ENCODE measurements at regions not wholly inside any gene's neighbourhood (a gene's known extent, or its start where the extent isn't known, plus 50 kb on each side); places are given as distances from the start of the nearest gene placed in this dataset.

GRCh38 chr16:51085271-51085670 is 65.8 kb downstream of the SALL1 start:
- Mint-ChIP-seq H3K4me3 (no peak overlapping the region), H3K27me3 (ENCODE audit: low read depth) (no peaks in the 10 kb centered on the region), H3K4me1 (ENCODE audit: low read depth) (no peaks in the 10 kb centered on the region), H3K36me3 (ENCODE audit: low read depth) (no peaks in the 10 kb centered on the region), H3K27ac (no peak overlapping the region), H3K9me3 (peaks cover 4% of the 10 kb centered on the region)
- no peak for DNase-seq (ENCODE audit: low spot score)

- no peak overlapping the region for H3K27ac Mint-ChIP-seq
- no peaks in the 10 kb centered on the region for H3K27me3 Mint-ChIP-seq (ENCODE audit: low read depth)
- DNase-seq (ENCODE audit: low spot score): no peak
- no peaks in the 10 kb centered on the region for H3K36me3 Mint-ChIP-seq (ENCODE audit: low read depth)
- H3K9me3 Mint-ChIP-seq: peaks cover 4% of the 10 kb centered on the region
- no peak overlapping the region for H3K4me3 Mint-ChIP-seq
- H3K4me1 Mint-ChIP-seq (ENCODE audit: low read depth): no peaks in the 10 kb centered on the region
Observed at GRCh38 chr16:51084074-51084928, 66.8 kb downstream of the SALL1 start.

- DNase-seq (ENCODE audit: low spot score): no peak
- Mint-ChIP-seq H3K9me3 (no peaks in the 10 kb centered on the region), H3K4me1 (ENCODE audit: low read depth) (no peaks in the 10 kb centered on the region), H3K27ac (no peak overlapping the region), H3K4me3 (no peak overlapping the region), H3K36me3 (ENCODE audit: low read depth) (no peaks in the 10 kb centered on the region), H3K27me3 (ENCODE audit: low read depth) (no peaks in the 10 kb centered on the region)
Observed at GRCh38 chr16:51072591-51072990, 78.5 kb downstream of the SALL1 start.

GRCh38 chr16:51071326-51071725 is 79.7 kb downstream of the SALL1 start:
- Mint-ChIP-seq H3K27ac (no peak overlapping the region), H3K36me3 (ENCODE audit: low read depth) (no peaks in the 10 kb centered on the region), H3K9me3 (no peaks in the 10 kb centered on the region)

GRCh38 chr16:51067352-51067751 is 83.7 kb downstream of the SALL1 start:
- no peaks in the 10 kb centered on the region for H3K27me3 Mint-ChIP-seq (ENCODE audit: low read depth)
- no peaks in the 10 kb centered on the region for H3K9me3 Mint-ChIP-seq
- no peaks in the 10 kb centered on the region for H3K36me3 Mint-ChIP-seq (ENCODE audit: low read depth)
- no peak overlapping the region for H3K4me3 Mint-ChIP-seq
- DNase-seq (ENCODE audit: low spot score): no peak
- no peaks in the 10 kb centered on the region for H3K4me1 Mint-ChIP-seq (ENCODE audit: low read depth)
- H3K27ac Mint-ChIP-seq: no peak overlapping the region

More at GRCh38 chr16:51071326-51071725, 79.7 kb downstream of the SALL1 start:
- Mint-ChIP-seq H3K27me3 (ENCODE audit: low read depth) (no peaks in the 10 kb centered on the region), H3K4me1 (ENCODE audit: low read depth) (no peaks in the 10 kb centered on the region), H3K4me3 (no peak overlapping the region)
- no peak for DNase-seq (ENCODE audit: low spot score)

- H3K27me3 Mint-ChIP-seq (ENCODE audit: low read depth): no peaks in the 10 kb centered on the region
- H3K27ac Mint-ChIP-seq: no peak overlapping the region
- H3K4me1 Mint-ChIP-seq (ENCODE audit: low read depth): no peaks in the 10 kb centered on the region
- no peak overlapping the region for H3K4me3 Mint-ChIP-seq
- H3K9me3 Mint-ChIP-seq: no peaks in the 10 kb centered on the region
- DNase-seq (ENCODE audit: low spot score): no peak
- H3K36me3 Mint-ChIP-seq (ENCODE audit: low read depth): no peaks in the 10 kb centered on the region
Observed at GRCh38 chr16:51062039-51062438, 89.0 kb downstream of the SALL1 start.

GRCh38 chr16:51061328-51061727 is 89.7 kb downstream of the SALL1 start:
- no peaks in the 10 kb centered on the region for H3K27me3 Mint-ChIP-seq (ENCODE audit: low read depth)
- H3K4me3 Mint-ChIP-seq: no peak overlapping the region
- no peaks in the 10 kb centered on the region for H3K4me1 Mint-ChIP-seq (ENCODE audit: low read depth)
- H3K36me3 Mint-ChIP-seq (ENCODE audit: low read depth): no peaks in the 10 kb centered on the region
- H3K27ac Mint-ChIP-seq: no peak overlapping the region
- no peak for DNase-seq (ENCODE audit: low spot score)
- no peaks in the 10 kb centered on the region for H3K9me3 Mint-ChIP-seq

- Mint-ChIP-seq H3K9me3 (no peaks in the 10 kb centered on the region), H3K4me1 (ENCODE audit: low read depth) (no peaks in the 10 kb centered on the region), H3K4me3 (no peak overlapping the region), H3K27ac (no peak overlapping the region), H3K27me3 (ENCODE audit: low read depth) (no peaks in the 10 kb centered on the region), H3K36me3 (ENCODE audit: low read depth) (no peaks in the 10 kb centered on the region)
- DNase-seq (ENCODE audit: low spot score): no peak
Observed at GRCh38 chr16:51057969-51058337, 93.1 kb downstream of the SALL1 start.

- no peak overlapping the region for H3K27ac Mint-ChIP-seq
Observed at GRCh38 chr16:51057102-51057793, 93.8 kb downstream of the SALL1 start.

GRCh38 chr16:51056331-51056730 is 94.7 kb downstream of the SALL1 start:
- no peaks in the 10 kb centered on the region for H3K9me3 Mint-ChIP-seq
- H3K4me3 Mint-ChIP-seq: no peak overlapping the region
- no peaks in the 10 kb centered on the region for H3K27me3 Mint-ChIP-seq (ENCODE audit: low read depth)
- no peak overlapping the region for H3K27ac Mint-ChIP-seq
- H3K4me1 Mint-ChIP-seq (ENCODE audit: low read depth): no peaks in the 10 kb centered on the region
- H3K36me3 Mint-ChIP-seq (ENCODE audit: low read depth): no peaks in the 10 kb centered on the region
- DNase-seq (ENCODE audit: low spot score): no peak

More at GRCh38 chr16:51057102-51057793, 93.8 kb downstream of the SALL1 start:
- H3K9me3 Mint-ChIP-seq: no peaks in the 10 kb centered on the region
- H3K4me1 Mint-ChIP-seq (ENCODE audit: low read depth): no peaks in the 10 kb centered on the region
- no peaks in the 10 kb centered on the region for H3K27me3 Mint-ChIP-seq (ENCODE audit: low read depth)
- DNase-seq (ENCODE audit: low spot score): no peak
- H3K4me3 Mint-ChIP-seq: no peak overlapping the region
- H3K36me3 Mint-ChIP-seq (ENCODE audit: low read depth): no peaks in the 10 kb centered on the region

GRCh38 chr16:51055434-51055833 is 95.6 kb downstream of the SALL1 start:
- DNase-seq (ENCODE audit: low spot score): no peak
- Mint-ChIP-seq H3K4me3 (no peak overlapping the region), H3K36me3 (ENCODE audit: low read depth) (no peaks in the 10 kb centered on the region), H3K9me3 (no peaks in the 10 kb centered on the region), H3K27ac (no peak overlapping the region), H3K27me3 (ENCODE audit: low read depth) (no peaks in the 10 kb centered on the region), H3K4me1 (ENCODE audit: low read depth) (no peaks in the 10 kb centered on the region)

- no peaks in the 10 kb centered on the region for H3K36me3 Mint-ChIP-seq (ENCODE audit: low read depth)
- H3K9me3 Mint-ChIP-seq: no peaks in the 10 kb centered on the region
- no peak overlapping the region for H3K4me3 Mint-ChIP-seq
- no peaks in the 10 kb centered on the region for H3K4me1 Mint-ChIP-seq (ENCODE audit: low read depth)
- no peak overlapping the region for H3K27ac Mint-ChIP-seq
- no peaks in the 10 kb centered on the region for H3K27me3 Mint-ChIP-seq (ENCODE audit: low read depth)
- no peak for DNase-seq (ENCODE audit: low spot score)
Observed at GRCh38 chr16:51053775-51054174, 97.3 kb downstream of the SALL1 start.

GRCh38 chr16:51051671-51052070 is 99.4 kb downstream of the SALL1 start:
- Mint-ChIP-seq H3K4me3 (no peak overlapping the region), H3K27ac (no peak overlapping the region), H3K36me3 (ENCODE audit: low read depth) (no peaks in the 10 kb centered on the region), H3K27me3 (ENCODE audit: low read depth) (no peaks in the 10 kb centered on the region), H3K4me1 (ENCODE audit: low read depth) (no peaks in the 10 kb centered on the region), H3K9me3 (no peaks in the 10 kb centered on the region)
- DNase-seq (ENCODE audit: low spot score): no peak

GRCh38 chr16:51050377-51050706 is 100.7 kb downstream of the SALL1 start:
- no peaks in the 10 kb centered on the region for H3K27me3 Mint-ChIP-seq (ENCODE audit: low read depth)
- no peak for DNase-seq (ENCODE audit: low spot score)
- H3K36me3 Mint-ChIP-seq (ENCODE audit: low read depth): no peaks in the 10 kb centered on the region
- H3K27ac Mint-ChIP-seq: no peak overlapping the region
- no peaks in the 10 kb centered on the region for H3K9me3 Mint-ChIP-seq
- no peaks in the 10 kb centered on the region for H3K4me1 Mint-ChIP-seq (ENCODE audit: low read depth)
- H3K4me3 Mint-ChIP-seq: no peak overlapping the region

All from T-helper 2 cell treated with Interferon-gamma antibody and Interleukin-4, amounts not matched to agents 5 μg/mL and 100 μg/mL, for 36 hours (primary cell).